ENCODE measurements at regions not wholly inside any gene's neighbourhood (a gene's known extent, or its start where the extent isn't known, plus 50 kb on each side); places are given as distances from the start of the nearest gene placed in this dataset.
"Not testable (repeated sequence)": the region's sequence is repeated elsewhere in the genome, so short reads cannot be mapped to it uniquely, and the experiment has no call there.

DNA sequence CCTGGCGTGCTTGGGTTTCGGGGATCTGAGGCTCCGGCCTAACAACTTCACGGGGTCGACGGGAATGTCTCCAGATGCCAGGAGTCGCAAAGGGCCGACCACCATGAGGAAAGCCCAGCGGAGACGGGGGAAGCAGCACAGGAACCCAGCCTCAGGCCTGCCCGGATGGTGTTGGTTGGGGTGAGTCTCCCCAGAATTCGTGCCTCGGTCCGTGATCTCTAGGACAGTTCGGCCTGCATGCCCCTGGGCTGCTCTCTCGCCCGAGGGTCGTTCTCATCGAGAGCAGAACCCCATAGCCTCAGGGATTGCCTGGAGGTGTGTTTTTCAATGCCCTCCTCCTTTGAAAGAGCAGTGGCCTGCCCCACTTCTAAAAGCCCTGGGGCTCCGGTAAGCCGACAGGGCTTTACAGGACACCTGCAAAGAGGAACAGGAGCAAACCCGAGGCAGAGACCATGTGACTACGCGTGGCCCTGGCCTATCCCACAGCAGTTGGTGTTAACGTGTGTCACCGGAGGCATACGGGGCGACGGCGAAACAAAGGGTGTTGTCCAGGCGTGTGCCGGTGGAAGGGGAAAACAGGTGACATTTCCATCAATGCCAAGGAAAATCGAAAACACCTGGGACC, 973.1 kb upstream of the DEFB115 start:
- no peak overlapping the region for H3K4me3 ChIP-seq (ENCODE audit: low read length)
- TF ChIP-seq, protein P1, sequence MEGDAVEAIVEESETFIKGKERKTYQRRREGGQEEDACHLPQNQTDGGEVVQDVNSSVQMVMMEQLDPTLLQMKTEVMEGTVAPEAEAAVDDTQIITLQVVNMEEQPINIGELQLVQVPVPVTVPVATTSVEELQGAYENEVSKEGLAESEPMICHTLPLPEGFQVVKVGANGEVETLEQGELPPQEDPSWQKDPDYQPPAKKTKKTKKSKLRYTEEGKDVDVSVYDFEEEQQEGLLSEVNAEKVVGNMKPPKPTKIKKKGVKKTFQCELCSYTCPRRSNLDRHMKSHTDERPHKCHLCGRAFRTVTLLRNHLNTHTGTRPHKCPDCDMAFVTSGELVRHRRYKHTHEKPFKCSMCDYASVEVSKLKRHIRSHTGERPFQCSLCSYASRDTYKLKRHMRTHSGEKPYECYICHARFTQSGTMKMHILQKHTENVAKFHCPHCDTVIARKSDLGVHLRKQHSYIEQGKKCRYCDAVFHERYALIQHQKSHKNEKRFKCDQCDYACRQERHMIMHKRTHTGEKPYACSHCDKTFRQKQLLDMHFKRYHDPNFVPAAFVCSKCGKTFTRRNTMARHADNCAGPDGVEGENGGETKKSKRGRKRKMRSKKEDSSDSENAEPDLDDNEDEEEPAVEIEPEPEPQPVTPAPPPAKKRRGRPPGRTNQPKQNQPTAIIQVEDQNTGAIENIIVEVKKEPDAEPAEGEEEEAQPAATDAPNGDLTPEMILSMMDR (IDR thresholded peaks at IDR 0.05; ENCODE audit: insufficient read depth, low read depth, low read length, missing control alignments) = no peak
- DNase-seq (ENCODE audit: low read depth) = no peak

DNA sequence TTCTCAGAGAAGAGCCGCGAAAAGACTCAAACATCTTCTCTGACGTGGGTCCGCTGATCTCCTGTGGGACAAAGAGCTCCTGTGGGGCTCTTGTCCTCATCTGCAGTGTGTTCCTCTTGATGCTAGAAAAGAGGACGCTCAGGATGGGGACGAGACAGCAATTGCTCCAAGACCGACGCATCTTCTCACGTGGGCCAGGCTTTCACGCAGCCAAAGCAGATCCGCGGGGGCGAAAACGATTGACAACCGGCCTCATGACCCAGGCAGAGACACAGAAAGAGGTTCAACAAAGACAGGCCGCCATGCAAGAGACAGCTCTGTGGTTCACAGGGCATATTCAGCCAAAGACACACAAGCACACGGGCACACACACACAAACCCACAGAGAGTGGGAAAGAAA, 971.8 kb upstream of the DEFB115 start:
- TF ChIP-seq, protein P1 (IDR thresholded peaks at IDR 0.05; ENCODE audit: insufficient read depth, low read depth, low read length, missing control alignments) = no peak
- no peak for DNase-seq (ENCODE audit: low read depth)
- H3K4me3 ChIP-seq (ENCODE audit: low read length) = no peak overlapping the region

DNA sequence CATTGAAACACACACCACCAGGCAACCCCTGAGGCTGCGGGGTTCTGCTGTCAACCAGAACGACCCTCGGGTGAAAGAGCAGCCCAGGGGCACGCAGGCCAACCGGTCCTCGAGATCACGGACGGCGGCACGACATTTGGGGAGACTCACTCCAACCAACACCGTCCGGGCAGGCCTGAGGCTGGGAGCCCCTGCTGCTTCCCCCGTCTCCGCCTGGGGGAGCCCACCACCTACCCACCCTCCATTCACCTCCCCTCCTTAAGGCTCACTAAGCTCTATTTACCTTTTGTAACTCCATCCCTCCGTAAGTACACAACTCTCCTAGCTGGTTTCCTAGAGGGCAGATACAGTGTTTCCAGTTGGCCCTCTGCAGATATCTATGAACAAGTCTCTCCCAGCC, 971.3 kb upstream of the DEFB115 start:
- DNase-seq (ENCODE audit: low read depth) = no peak
- no peak overlapping the region for H3K4me3 ChIP-seq (ENCODE audit: low read length)
- TF ChIP-seq, protein P1 (IDR thresholded peaks at IDR 0.05; ENCODE audit: insufficient read depth, low read depth, low read length, missing control alignments) = no peak

DNA sequence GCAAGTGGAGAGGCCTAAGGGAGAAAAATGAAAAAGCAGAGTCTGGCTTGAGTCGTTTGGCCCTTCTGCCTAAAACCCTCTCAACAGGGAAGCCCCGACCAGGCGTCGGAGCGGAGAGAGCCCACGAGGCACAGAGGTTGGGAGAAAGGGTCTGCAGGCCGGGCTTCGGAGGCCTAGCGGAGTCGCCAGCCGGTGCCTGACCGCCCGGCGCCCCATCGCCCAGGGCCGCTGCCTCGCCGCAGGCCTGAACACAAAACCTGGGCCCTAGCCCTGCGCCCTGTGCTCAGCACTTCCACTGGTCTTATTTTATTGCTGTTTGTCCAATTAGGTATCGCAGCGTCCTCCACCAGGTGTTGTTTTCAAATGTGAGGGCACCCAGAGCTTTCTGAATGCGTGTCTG, 970.0 kb upstream of the DEFB115 start:
- not testable (repeated sequence) for H3K4me3 ChIP-seq (ENCODE audit: low read length); DNase-seq (ENCODE audit: low read depth)

DNA sequence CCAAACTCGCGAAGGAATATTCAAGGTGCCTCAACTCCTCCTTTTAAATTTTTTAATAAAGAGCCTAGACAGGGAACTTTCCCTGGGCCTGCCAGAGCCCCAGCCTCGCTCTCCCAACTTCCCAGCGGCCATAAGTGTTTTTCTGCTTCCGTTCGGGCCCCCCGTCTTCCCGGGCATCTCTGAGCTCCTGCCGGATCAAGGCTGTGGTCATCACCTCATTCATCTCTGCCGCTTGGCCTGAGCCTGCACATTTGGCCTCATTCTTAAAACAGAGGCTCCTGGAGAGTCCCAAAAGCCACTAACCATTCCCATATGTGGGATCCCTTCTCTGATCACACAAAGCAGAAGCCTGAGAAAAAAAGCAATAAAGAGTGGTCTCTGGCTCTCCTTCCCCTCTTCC, 969.1 kb upstream of the DEFB115 start:
- TF ChIP-seq, protein P1 (IDR thresholded peaks at IDR 0.05; ENCODE audit: insufficient read depth, low read depth, low read length, missing control alignments) = no peak
- no peak overlapping the region for H3K4me3 ChIP-seq (ENCODE audit: low read length)
- DNase-seq (ENCODE audit: low read depth) = no peak

DNA sequence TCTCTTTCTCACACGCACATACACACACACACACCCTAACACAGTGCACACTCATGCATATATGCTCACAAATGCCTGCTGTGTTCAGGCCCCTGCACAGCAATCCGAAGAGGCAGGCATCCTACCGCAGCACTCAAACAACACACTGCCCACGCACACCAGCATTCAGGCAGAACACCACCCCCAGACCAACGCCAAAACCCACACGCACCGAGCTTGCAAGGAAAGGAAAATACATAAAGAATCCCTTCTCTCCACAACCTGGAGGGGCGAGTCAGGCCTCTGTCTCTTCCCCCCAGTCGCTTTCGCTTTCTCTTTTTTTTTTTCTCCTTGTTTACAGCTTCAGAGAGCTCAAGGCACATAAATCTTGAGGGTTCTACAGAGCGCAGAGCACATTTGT, 968.4 kb upstream of the DEFB115 start:
- not testable (repeated sequence) for DNase-seq (ENCODE audit: low read depth)

DNA sequence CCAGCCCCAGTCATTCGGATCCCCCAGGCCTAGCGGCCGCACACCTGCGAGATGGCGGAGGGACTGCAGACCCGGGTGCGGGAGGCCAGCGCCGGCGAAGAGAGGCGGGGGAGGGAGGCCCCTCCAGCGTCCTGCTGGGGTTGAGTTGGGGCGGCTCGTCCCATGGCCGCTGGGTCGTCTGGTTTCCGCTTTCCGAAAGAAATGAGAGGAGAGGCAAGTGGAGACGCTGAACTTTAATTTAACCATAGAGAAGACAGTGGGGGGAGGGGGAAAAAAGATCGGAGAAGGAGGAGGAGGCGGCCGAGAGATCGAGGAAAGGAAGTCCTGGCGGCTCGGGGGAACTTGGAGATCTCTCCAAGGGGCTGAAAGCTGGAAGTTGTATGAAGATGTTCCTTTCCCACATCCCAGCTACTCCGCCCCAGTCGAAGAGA, 967.7 kb upstream of the DEFB115 start:
- DNase-seq (ENCODE audit: low read depth); H3K4me3 ChIP-seq (ENCODE audit: low read length): not testable (repeated sequence)

More for the DNA sequence above, 968.4 kb upstream of the DEFB115 start:
- H3K4me3 ChIP-seq (ENCODE audit: low read length) = not testable (repeated sequence)

DNA sequence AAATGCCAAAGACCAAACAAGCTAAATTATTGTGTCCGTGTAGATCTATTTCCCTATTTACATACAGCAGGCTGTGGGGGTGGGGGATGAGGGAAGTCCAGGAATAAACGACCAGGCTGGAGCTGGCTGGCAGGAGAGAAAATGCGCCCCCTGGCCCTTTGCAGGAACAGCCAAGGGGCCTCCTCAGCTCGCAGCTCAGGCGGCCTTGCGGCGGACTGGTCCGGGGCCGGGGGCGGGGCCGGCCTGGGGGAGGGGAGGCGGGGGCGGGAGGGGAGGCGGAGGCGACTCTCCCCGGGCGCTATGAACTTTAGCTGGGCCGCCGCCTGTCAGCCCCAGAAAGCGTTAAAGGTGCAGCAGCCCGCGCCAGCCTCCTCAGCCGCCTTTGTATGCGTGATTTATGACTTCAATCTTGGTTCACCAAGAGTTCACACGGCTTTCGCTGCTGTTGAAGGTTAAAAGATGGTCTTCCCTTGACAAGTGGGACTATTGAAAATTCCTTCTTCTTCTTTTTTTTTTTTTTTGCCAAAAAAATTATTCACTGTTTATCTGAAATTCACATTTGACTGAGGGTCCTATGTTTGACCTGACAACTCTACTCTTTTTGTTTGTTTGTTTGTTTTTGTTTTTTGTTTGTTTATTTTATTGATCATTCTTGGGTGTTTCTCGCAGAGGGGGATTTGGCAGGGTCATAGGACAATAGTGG, 967.0 kb upstream of the DEFB115 start:
- DNase-seq (ENCODE audit: low read depth) = not testable (repeated sequence)

DNA sequence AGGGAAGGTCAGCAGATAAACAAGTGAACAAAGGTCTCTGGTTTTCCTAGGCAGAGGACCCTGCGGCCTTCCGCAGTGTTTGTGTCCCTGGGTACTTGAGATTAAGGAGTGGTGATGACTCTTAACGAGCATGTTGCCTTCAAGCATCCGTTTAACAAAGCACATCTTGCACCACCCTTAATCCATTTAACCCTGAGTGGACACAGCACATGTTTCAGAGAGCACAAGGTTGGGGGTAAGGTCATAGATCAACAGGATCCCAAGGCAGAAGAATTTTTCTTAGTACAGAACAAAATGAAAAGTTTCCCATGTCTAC, 966.4 kb upstream of the DEFB115 start:
- DNase-seq (ENCODE audit: low read depth); H3K4me3 ChIP-seq (ENCODE audit: low read length): not testable (repeated sequence)

More for the DNA sequence above, 967.0 kb upstream of the DEFB115 start:
- H3K4me3 ChIP-seq (ENCODE audit: low read length) = not testable (repeated sequence)

DNA sequence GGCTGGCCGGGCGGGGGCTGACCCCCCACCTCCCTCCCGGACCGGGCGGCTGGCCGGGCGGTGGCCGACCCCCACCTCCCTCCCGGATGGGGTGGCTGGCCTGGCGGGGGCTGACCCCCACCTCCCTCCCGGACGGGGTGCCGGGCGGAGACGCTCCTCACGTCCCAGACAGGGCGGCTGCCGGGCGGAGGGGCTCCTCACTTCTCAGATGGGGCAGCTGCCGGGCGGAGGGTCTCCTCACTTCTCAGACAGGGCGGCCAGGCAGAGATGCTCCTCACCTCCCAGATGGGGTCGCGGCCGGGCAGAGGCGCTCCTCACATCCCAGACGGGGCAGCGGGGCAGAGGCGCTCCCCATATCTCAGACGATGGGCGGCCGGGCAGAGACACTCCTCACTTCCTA, 965.8 kb upstream of the DEFB115 start:
- H3K4me3 ChIP-seq (ENCODE audit: low read length); DNase-seq (ENCODE audit: low read depth): not testable (repeated sequence)

DNA sequence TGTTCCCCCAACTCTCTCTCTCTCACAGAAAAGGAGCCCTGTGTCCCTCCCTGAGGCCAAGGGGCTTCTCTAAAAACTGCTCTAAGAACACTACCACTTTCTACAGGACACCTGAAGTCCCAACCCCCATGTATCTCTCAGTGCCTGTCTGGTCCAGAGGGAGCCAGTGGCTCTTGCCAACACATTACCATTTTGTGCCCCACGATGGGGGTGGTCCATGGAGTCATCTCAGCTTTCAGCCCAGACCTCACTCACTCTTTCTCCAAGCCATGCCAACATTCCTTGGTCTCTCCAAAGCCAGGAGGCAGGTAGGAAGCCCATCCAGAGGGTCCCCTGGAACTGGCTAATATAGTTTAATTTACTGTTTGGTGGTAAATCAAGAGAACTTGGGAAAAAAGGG, 962.1 kb upstream of the DEFB115 start:
- not testable (repeated sequence) for H3K4me3 ChIP-seq (ENCODE audit: low read length); DNase-seq (ENCODE audit: low read depth)

DNA sequence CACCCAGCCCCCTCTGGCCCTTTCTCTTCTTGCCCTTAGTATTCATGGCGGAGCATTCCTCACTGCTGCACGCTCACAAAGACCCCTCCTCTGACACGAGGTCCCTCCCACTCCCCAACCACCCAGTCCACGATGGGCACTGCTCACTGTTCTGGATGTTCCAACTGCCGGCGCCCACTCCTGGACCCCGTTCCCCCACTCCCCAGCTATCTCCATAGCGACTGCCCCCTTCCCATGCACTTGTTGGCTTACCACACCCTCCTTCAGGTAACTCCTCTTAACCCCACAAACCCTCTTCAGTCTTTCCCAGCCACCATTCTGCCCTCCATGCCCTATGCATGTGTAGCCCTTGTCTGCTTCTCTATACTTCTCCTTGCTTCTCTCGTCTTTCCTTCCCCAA, 961.5 kb upstream of the DEFB115 start:
- not testable (repeated sequence) for DNase-seq (ENCODE audit: low read depth); H3K4me3 ChIP-seq (ENCODE audit: low read length)

DNA sequence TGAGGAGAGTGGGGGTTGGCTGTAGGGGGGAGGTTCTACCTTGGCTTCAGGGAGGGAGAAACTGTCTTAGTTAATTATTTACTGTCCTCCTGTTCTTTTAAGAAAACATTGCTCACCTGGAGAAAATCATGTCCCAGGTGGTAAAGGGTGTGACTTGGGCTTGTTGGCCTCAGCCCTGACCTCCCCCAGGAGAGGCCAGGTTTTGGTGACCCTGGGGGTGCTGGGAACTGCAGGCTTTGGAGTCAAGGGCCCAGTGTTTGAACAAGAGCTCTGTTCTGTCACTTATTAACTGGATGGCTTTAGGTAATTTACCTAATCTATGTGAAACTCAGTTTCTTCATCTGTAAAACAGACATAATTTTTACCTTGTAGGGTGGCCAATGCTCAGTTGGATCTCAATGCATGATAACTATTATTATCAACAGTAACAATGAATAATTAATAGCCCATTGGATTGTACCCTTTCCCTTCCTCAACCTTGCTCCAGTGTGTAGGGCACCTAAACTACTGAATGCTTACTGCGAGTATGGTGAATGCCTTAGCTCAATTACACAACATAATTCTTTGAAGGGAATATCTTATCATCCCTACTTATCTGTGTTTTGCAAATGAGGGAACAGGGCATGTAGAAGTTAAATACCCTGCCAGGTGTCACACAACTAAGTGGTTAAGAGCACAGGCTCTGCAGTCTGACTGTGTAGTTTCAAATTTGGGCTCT, 959.4 kb upstream of the DEFB115 start:
- not testable (repeated sequence) for H3K4me3 ChIP-seq (ENCODE audit: low read length); DNase-seq (ENCODE audit: low read depth)

DNA sequence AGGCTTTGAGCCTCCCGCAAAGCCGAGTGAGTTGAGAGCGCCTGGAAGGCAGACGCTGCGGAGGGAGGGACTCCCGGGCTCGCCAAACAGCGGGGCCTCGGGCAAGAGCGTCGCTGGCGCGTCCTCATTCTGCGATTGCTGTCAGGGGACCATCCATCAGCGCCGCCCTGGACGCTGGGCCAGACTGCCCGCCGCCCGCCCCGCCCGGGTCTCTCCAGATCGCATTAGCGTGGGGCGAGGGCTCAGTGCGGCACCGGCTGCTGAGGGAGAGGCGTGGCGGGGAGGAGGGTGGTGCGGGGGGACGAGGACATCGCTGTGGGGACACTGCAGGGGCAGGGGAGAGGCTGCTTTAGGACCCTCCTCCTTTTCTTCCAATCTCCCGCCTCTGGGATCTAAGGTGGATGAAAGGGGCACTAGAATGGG, 957.2 kb upstream of the DEFB115 start:
- DNase-seq (ENCODE audit: low read depth); H3K4me3 ChIP-seq (ENCODE audit: low read length): not testable (repeated sequence)

All from epithelial cell of esophagus (primary cell).